ENCODE measurements at regions not wholly inside any gene's neighbourhood (a gene's known extent, or its start where the extent isn't known, plus 50 kb on each side); places are given as distances from the start of the nearest gene placed in this dataset.

- H3K36me3 Mint-ChIP-seq (ENCODE audit: low read depth, unreplicated experiment): no peaks in the 10 kb centered on the region
- H3K27me3 Mint-ChIP-seq (ENCODE audit: unreplicated experiment): peaks cover 1% of the 10 kb centered on the region
- H3K9me3 Mint-ChIP-seq (ENCODE audit: unreplicated experiment): no peaks in the 10 kb centered on the region
- DNase-seq (ENCODE audit: low spot score): no peak
- TF ChIP-seq CTCF (IDR thresholded peaks at IDR 0.05; ENCODE audit: unreplicated experiment): no peak
- H3K4me1 Mint-ChIP-seq (ENCODE audit: unreplicated experiment): peaks cover 11% of the 10 kb centered on the region
- H3K4me3 Mint-ChIP-seq (ENCODE audit: unreplicated experiment): no peak overlapping the region
- no peak overlapping the region for H3K27ac Mint-ChIP-seq (ENCODE audit: unreplicated experiment)
Measured at GRCh38 chr9:90446200-90446948, 196.2 kb downstream of the DIRAS2 start.

GRCh38 chr9:90447773-90448172 is 194.9 kb downstream of the DIRAS2 start:
- no peak for TF ChIP-seq CTCF (IDR thresholded peaks at IDR 0.05; ENCODE audit: unreplicated experiment)
- Mint-ChIP-seq H3K27me3 (ENCODE audit: unreplicated experiment) (peaks cover 1% of the 10 kb centered on the region), H3K9me3 (ENCODE audit: unreplicated experiment) (no peaks in the 10 kb centered on the region), H3K27ac (ENCODE audit: unreplicated experiment) (no peak overlapping the region), H3K4me3 (ENCODE audit: unreplicated experiment) (no peak overlapping the region), H3K36me3 (ENCODE audit: low read depth, unreplicated experiment) (no peaks in the 10 kb centered on the region), H3K4me1 (ENCODE audit: unreplicated experiment) (peaks cover 3% of the 10 kb centered on the region)
- no peak for DNase-seq (ENCODE audit: low spot score)

GRCh38 chr9:90449213-90449925 is 193.3 kb downstream of the DIRAS2 start:
- H3K4me1 Mint-ChIP-seq (ENCODE audit: unreplicated experiment): no peaks in the 10 kb centered on the region
- no peak for TF ChIP-seq CTCF (IDR thresholded peaks at IDR 0.05; ENCODE audit: unreplicated experiment)

GRCh38 chr9:90451804-90452203 is 190.8 kb downstream of the DIRAS2 start:
- H3K9me3 Mint-ChIP-seq (ENCODE audit: unreplicated experiment): no peaks in the 10 kb centered on the region
- no peaks in the 10 kb centered on the region for H3K4me1 Mint-ChIP-seq (ENCODE audit: unreplicated experiment)
- no peak for TF ChIP-seq CTCF (IDR thresholded peaks at IDR 0.05; ENCODE audit: unreplicated experiment)
- H3K27ac Mint-ChIP-seq (ENCODE audit: unreplicated experiment): no peak overlapping the region
- peaks cover 1% of the 10 kb centered on the region for H3K27me3 Mint-ChIP-seq (ENCODE audit: unreplicated experiment)
- no peak for DNase-seq (ENCODE audit: low spot score)
- H3K36me3 Mint-ChIP-seq (ENCODE audit: low read depth, unreplicated experiment): no peaks in the 10 kb centered on the region
- no peak overlapping the region for H3K4me3 Mint-ChIP-seq (ENCODE audit: unreplicated experiment)

More at GRCh38 chr9:90449213-90449925, 193.3 kb downstream of the DIRAS2 start:
- no peak for DNase-seq (ENCODE audit: low spot score)
- Mint-ChIP-seq H3K27ac (ENCODE audit: unreplicated experiment) (no peak overlapping the region), H3K9me3 (ENCODE audit: unreplicated experiment) (no peaks in the 10 kb centered on the region), H3K27me3 (ENCODE audit: unreplicated experiment) (peaks cover 1% of the 10 kb centered on the region), H3K4me3 (ENCODE audit: unreplicated experiment) (no peak overlapping the region), H3K36me3 (ENCODE audit: low read depth, unreplicated experiment) (no peaks in the 10 kb centered on the region)

GRCh38 chr9:90455316-90455715 is 187.3 kb downstream of the DIRAS2 start:
- Mint-ChIP-seq H3K27ac (ENCODE audit: unreplicated experiment) (no peak overlapping the region), H3K9me3 (ENCODE audit: unreplicated experiment) (no peaks in the 10 kb centered on the region), H3K27me3 (ENCODE audit: unreplicated experiment) (no peaks in the 10 kb centered on the region), H3K4me1 (ENCODE audit: unreplicated experiment) (peaks cover 3% of the 10 kb centered on the region), H3K36me3 (ENCODE audit: low read depth, unreplicated experiment) (no peaks in the 10 kb centered on the region), H3K4me3 (ENCODE audit: unreplicated experiment) (no peak overlapping the region)
- no peak for TF ChIP-seq CTCF (IDR thresholded peaks at IDR 0.05; ENCODE audit: unreplicated experiment)
- DNase-seq (ENCODE audit: low spot score): no peak

All from endothelial cell (in vitro differentiated cells).